ENCODE measurements at regions not wholly inside any gene's neighbourhood (a gene's known extent, or its start where the extent isn't known, plus 50 kb on each side); places are given as distances from the start of the nearest gene placed in this dataset.

- TF ChIP-seq TCF3 (IDR thresholded peaks at IDR 0.05; ENCODE audit: borderline replicate concordance, insufficient read depth, low read depth, low read length), result no peak
These were observed 169.6 kb downstream of the KCNS3 start (continued) for GRCh38 chr2:18047896-18048657.

- no peak for ATAC-seq
- H3K79me2 ChIP-seq (ENCODE audit: control insufficient read depth, insufficient read depth, low read length), result no peaks in the 10 kb centered on the region
- H4K20me1 ChIP-seq (ENCODE audit: control insufficient read depth, insufficient read depth), result no peaks in the 10 kb centered on the region
- no peak overlapping the region for H3K4me3 ChIP-seq
- in situ Hi-C loops (cut with MboI) (no loop called here), intact Hi-C loops (cut with micrococcal nuclease; ENCODE audit: unreplicated experiment) (no loop called here)
- CTCF ChIA-PET, result no interaction called here
- no peaks in the 10 kb centered on the region for H3K27me3 ChIP-seq (replicated peaks in 1 of 2; ENCODE audit: control insufficient read depth in 2 of 2, insufficient read depth in 2 of 2, low read length in 1 of 2)
- FAIRE-seq, result no peak
- no peak for DNase-seq (ENCODE audit: low read depth, low spot score)
- H2AFZ ChIP-seq (ENCODE audit: control insufficient read depth, low read depth, low read length), result no peak overlapping the region
- SMC1A ChIA-PET (ENCODE audit: uncharacterized antibody, unreplicated experiment), result no interaction called here
- 20% methylated on average over 4 of the region's 4 CpGs for WGBS (ENCODE audit: insufficient coverage, insufficient replicate concordance, low lambda C conversion rate, missing lambda C conversion rate)
- no peaks in the 10 kb centered on the region for H3K36me3 ChIP-seq (ENCODE audit: control insufficient read depth in 2 of 2, insufficient read depth in 2 of 2, low read length in 1 of 2)
- H3K9ac ChIP-seq (ENCODE audit: control insufficient read depth, insufficient read depth, low read length), result no peak overlapping the region
- H3K4me1 ChIP-seq (ENCODE audit: control insufficient read depth, insufficient read depth, low read length), result no peaks in the 10 kb centered on the region
- POLR2A ChIA-PET, result no interaction called here
- no TSS peak for BruUV-seq (replicated peaks)
- no peak overlapping the region for H3K27ac ChIP-seq (ENCODE audit: control insufficient read depth, insufficient read depth)
- H3K4me2 ChIP-seq (ENCODE audit: control insufficient read depth, insufficient read depth), result no peak overlapping the region
- H3K9me3 ChIP-seq (replicated peaks; ENCODE audit: control insufficient read depth, insufficient read depth, low read length), result no peaks in the 10 kb centered on the region
- RAD21 ChIA-PET (ENCODE audit: unreplicated experiment), result no interaction called here
- TF ChIP-seq BMI1 (IDR thresholded peaks at IDR 0.05; ENCODE audit: borderline replicate concordance) (no peak), NR2C1 (IDR thresholded peaks at IDR 0.05) (no peak), NKRF (conservative IDR thresholded peaks at IDR 0.05) (no peak), ZBTB40 (IDR thresholded peaks at IDR 0.05; ENCODE audit: borderline replicate concordance) (no peak), ZNF217 (IDR thresholded peaks at IDR 0.05) (no peak), JUND (IDR thresholded peaks at IDR 0.05; ENCODE audit: low read depth, low read length) (no peak), ASH2L (IDR thresholded peaks at IDR 0.05; ENCODE audit: borderline replicate concordance, low read depth) (no peak), TCF12 (IDR thresholded peaks at IDR 0.05; ENCODE audit: low read depth, low read length) (no peak), CTCF (IDR thresholded peaks at IDR 0.05 in 2 of 3, conservative IDR thresholded peaks at IDR 0.05 in 1 of 3; ENCODE audit: control insufficient read depth in 2 of 3, extremely low read depth in 1 of 3, insufficient read depth in 1 of 3, low read depth in 3 of 3, low read length in 3 of 3) (no peak), MEF2B (IDR thresholded peaks at IDR 0.05; ENCODE audit: partially characterized antibody, poor library complexity, severe bottlenecking) (no peak)
- TF ChIP-seq, protein P1, sequence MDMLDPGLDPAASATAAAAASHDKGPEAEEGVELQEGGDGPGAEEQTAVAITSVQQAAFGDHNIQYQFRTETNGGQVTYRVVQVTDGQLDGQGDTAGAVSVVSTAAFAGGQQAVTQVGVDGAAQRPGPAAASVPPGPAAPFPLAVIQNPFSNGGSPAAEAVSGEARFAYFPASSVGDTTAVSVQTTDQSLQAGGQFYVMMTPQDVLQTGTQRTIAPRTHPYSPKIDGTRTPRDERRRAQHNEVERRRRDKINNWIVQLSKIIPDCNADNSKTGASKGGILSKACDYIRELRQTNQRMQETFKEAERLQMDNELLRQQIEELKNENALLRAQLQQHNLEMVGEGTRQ (IDR thresholded peaks at IDR 0.05; ENCODE audit: borderline replicate concordance, low read depth, low read length), result no peak
These were observed 168.7 kb downstream of the KCNS3 start for GRCh38 chr2:18047213-18047611.
